LNCAP (cell line): ENCODE measurements at regions not wholly inside any gene's neighbourhood (a gene's known extent, or its start where the extent isn't known, plus 50 kb on each side); places are given as distances from the start of the nearest gene placed in this dataset.

Experiments
- TF ChIP-seq, protein P1 (sequence below): fragments of 450-650 bp; IDR thresholded peaks from 2 replicates; pipeline ENCODE4 v1.5.1; 2017; ENCODE audit warnings: mild to moderate bottlenecking

DNA sequence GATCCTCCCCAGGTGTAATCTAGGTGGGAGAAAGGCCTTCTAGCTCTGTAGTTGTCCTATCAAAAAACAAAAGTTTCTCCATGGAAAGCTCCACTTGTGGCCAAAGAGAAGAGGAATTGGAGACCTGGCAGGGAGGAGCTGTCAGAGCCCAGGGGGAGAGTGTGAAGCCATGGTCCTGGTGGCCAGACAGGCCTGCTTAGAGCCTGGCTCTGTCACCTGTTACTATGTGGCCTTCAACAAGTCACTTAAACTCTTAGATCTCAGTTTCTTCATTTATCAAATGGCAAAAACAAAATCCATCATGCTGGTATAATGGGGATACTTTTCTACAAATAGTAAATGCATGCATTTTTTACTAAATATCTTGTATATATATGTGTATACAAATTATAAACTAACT lies 59.0 kb upstream of the NFE2L3 start:
- TF ChIP-seq, protein P1, sequence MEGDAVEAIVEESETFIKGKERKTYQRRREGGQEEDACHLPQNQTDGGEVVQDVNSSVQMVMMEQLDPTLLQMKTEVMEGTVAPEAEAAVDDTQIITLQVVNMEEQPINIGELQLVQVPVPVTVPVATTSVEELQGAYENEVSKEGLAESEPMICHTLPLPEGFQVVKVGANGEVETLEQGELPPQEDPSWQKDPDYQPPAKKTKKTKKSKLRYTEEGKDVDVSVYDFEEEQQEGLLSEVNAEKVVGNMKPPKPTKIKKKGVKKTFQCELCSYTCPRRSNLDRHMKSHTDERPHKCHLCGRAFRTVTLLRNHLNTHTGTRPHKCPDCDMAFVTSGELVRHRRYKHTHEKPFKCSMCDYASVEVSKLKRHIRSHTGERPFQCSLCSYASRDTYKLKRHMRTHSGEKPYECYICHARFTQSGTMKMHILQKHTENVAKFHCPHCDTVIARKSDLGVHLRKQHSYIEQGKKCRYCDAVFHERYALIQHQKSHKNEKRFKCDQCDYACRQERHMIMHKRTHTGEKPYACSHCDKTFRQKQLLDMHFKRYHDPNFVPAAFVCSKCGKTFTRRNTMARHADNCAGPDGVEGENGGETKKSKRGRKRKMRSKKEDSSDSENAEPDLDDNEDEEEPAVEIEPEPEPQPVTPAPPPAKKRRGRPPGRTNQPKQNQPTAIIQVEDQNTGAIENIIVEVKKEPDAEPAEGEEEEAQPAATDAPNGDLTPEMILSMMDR = no peak

DNA sequence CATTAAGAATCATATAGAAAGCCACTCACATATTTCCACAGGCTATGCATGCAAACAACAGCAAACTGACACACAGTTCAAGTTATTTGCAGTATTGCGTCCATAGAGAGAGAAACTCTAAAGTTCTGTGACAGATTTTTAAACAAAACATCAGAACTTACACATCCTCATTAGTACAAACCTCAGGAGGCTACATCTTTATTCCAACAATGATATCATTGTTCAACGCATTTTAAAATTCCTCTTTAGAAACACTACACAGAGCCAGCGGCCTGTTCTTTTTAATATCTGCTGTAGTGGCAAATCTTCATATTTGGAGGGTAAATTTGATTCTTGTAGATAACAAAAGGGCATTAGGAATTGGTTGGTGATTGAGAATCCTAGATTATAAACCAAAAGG lies 55.9 kb upstream of the NFE2L3 start:
- TF ChIP-seq, protein P1 = no peak

DNA sequence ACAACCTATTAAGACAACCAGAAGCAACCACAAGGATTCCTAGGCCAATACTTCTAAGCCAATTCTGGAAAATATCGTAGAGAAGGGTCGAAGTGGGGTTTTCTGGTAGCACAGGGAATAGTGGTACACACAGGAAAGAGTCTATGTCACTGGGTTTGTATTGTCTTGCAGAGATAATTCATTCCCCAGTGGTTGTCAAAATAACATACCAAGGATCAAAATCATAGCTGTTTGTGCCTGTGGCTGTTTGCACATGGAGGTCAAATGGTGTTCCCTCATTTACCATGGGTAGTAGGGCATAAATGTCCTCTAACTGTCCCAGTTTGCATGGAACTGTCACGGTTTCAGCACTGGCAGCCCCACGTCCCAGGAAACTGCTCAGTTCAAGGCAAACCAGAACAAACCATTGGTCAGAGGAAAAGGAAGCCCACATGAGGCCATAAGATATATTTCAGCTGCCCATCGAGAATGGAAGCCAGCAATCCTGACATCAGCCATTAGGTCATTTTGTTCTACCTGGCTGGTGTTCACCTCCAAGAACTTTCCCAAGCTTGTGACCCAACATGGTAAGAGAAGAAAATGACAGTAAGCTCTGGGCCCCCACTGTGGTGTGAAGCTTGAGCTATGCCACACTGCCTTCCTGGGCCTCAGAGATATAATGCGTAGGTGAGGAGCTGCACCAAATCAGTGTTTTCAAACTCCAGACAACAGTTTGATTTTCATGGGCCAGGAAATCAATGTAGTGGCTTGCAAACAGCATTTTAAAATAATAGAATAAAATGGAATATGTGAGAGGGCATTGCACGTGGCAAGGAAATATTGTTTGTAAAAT lies 53.9 kb upstream of the NFE2L3 start:
- TF ChIP-seq, protein P1 = no peak

DNA sequence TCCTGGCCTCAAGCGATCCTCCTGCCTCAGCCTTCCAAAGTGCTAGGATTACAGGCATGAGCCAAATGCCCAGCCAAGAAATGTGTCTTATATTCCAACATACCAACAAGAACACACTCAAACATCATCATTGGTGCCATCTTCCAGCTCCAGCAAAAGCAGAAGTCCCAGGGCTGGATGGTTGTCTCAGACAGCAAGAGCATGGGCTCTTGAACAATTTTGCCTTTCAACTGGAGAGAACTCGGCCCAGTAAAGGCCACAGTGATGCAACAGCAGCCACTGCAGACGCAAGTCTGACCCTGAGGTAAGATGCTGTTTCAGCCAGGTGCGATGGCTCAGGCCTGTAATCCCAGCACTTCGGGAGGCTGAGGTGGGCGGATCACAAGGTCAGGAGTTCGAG lies 52.8 kb upstream of the NFE2L3 start:
- TF ChIP-seq, protein P1 = no peak

DNA sequence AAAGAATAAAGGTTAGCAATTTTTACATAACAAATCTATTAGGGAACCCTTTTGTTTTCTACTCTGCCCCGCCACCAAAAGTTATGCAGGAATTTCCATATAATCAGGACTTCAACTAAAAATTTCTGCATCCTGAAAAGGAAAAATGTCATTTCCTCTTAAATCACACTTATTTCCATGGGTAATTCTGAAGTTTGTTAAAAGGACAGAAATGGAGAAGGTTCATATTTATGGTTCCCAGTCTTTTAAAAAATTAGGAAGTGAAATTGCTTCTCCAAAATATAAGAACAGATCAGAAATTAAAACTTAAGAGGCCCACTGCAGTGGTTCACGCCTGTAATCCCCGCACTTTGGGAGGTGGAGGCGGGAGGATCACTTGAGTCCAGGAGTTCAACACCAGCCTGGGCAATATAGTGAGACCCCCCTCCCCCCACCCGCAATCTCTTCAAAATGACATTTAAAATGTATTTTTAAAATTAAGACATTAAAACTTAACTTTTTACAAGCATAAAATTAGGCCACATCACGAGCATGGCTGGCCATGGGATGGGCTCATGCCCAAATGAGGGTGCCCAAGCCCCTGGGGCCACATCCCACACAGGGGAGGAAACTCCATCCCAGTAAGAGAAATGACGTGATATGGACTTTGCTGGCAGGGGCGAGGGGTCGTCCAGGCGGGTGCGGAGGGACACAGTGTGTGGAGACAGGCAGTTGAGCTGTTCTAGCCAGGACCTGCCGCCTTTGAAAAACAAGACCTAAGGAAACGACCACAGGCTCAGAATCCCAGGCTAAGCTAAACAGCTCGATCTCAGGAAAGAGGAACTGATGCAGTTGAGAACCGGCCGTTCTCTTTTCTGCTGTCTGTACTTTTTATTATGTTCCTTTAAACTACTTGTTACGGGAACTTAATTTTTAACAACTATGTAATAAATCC lies 51.3 kb upstream of the NFE2L3 start:
- TF ChIP-seq, protein P1 = no peak

DNA sequence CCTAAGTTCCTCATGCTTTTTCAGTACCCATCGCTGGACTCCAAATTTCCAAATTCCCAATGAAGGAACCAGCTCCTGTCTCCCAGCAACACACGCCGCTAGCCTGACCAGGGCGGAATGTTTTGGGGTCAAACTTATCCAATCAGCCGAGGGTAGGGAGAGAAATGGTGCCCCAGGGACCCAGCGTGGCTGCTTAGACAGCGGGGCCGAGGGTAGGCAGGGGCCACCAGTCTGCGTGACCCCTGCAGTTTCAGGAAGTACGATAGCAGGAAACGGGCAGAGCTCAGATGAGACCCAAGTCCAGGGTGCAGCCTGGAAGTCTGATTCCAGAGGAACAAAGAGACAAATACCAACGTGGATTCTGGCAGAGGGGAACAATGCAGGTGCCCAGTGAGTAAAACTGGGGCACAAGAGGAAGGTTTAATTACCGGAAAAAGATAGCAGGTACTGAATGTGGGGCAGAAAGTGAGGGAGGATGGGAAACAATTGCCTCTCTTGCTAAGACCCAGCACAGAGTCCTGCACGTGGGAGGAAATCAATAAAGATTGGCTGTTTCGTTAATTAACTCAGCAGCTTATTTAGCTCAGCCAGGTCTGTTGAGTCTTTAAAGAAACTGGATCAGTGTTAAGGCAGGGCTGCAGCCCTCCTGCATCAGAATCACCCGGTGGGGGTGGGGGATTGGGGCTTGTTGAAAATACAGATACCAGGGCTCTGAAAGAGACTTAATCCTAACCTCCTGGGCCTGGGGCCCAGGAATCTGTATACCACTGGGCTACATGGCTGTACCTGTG lies 50.4 kb upstream of the NFE2L3 start:
- TF ChIP-seq, protein P1 = no peak

DNA sequence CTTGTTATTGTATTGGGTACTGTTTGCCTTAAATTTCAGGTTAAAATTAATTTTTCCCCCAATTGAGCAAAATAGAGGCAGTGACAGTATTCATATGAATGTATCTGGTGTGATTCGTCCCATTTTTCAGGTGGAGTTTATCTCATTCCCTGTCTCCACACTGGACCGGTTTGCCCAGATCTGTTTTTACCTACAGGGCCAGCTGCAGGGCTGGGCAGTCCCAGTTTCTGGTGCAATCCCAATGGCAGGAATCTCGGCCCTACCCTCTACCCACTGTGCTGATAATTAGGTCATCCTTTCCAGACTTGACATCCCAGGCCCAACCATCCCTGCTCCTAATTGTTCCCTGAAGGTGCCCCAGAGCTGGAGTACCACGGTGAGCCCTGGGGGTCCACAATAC lies 49.8 kb upstream of the NFE2L3 start:
- TF ChIP-seq, protein P1 = no peak
